ENCODE measurements at regions not wholly inside any gene's neighbourhood (a gene's known extent, or its start where the extent isn't known, plus 50 kb on each side); places are given as distances from the start of the nearest gene placed in this dataset.

DNA sequence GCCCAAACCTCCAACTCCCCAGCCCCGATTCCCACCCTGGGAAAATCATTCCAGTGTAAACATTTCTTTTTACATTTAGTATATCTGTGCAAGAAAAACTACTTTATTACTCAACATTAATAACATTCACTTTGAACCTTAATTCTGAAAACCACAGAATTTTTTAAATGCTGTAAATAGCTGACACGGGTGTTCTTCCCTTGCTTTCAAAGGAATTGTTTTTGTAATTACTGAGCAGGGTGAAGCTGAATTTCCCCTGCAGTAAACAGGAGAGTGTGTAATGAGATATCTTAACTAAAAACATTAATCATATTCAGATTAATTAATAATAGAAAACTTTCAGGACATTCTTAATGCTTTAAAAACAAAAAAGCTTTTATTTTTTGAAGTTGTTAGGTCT is 99.3 kb upstream of the CITED2 start:
- no peak overlapping the region for H3K4me3 ChIP-seq
- TF ChIP-seq, protein P1, sequence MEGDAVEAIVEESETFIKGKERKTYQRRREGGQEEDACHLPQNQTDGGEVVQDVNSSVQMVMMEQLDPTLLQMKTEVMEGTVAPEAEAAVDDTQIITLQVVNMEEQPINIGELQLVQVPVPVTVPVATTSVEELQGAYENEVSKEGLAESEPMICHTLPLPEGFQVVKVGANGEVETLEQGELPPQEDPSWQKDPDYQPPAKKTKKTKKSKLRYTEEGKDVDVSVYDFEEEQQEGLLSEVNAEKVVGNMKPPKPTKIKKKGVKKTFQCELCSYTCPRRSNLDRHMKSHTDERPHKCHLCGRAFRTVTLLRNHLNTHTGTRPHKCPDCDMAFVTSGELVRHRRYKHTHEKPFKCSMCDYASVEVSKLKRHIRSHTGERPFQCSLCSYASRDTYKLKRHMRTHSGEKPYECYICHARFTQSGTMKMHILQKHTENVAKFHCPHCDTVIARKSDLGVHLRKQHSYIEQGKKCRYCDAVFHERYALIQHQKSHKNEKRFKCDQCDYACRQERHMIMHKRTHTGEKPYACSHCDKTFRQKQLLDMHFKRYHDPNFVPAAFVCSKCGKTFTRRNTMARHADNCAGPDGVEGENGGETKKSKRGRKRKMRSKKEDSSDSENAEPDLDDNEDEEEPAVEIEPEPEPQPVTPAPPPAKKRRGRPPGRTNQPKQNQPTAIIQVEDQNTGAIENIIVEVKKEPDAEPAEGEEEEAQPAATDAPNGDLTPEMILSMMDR (IDR thresholded peaks at IDR 0.05) = no peak
- no peak for DNase-seq (ENCODE audit: low spot score)
- H3K27ac ChIP-seq = peak overlapping the region in 1 of 2 donors; percentile 65

DNA sequence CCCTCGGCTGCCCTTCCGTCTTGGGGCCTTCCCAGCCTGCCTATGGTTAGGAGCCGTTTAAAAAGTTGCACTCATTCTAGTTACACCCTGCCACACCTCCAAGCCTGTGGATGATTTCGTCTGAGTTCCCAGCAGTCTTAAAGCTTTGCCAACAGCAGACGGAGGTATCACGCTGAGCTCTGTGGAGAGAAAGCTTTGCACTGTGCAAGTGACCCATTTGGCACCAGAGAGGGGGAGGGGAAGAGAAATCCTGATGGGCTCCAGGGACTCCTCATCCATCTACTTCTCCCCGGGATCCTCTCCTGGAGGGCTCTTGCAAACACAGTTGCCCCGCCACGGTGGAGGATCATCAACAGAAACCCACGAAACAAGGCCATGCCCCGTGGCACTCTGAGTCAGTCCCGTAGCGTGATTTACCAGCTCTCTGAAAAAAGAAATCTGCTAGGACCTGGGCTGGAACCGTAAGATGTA is 98.8 kb upstream of the CITED2 start:
- peak overlapping the region; percentile 26 for H3K4me3 ChIP-seq

DNA sequence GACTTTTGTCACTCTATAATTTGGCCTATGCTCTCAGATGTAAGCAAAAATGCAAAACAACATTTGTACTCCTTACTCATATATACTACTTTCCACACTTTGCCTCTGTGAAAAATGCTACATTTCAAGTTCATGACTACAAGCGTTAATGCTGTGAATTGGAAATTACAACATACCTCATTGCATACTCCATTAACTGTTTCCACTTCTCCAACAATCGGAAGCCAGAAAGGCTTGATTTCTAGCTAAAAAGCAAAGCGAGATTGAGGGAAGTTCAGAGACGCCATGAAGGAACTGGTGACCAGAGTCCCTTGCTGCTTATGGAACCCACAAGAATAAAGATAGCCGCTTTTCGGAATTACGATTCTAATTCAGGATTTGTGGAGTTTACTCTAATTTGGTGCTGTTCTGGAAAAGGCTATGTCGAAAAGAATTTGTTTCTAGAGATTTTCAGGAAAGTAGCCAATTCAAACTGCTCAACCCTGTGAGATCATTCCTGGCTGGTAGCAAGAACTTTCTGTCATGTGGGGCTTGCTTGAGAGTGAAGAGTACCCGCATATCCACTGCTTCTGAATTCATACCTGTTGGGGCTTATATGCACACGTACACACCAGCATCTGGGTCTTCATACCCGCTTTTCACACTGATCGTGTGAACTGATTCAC is 98.0 kb upstream of the CITED2 start:
- peak overlapping the region; percentile 22 to 65 for H3K27ac ChIP-seq
- peak overlapping the region; percentile 26 for H3K4me3 ChIP-seq
- TF ChIP-seq, protein P1 (IDR thresholded peaks at IDR 0.05) = no peak

More for the DNA sequence above, 98.8 kb upstream of the CITED2 start:
- no peak for DNase-seq (ENCODE audit: low spot score)
- TF ChIP-seq, protein P1 (IDR thresholded peaks at IDR 0.05) = no peak
- H3K27ac ChIP-seq = peak overlapping the region; percentile 22 to 65

DNA sequence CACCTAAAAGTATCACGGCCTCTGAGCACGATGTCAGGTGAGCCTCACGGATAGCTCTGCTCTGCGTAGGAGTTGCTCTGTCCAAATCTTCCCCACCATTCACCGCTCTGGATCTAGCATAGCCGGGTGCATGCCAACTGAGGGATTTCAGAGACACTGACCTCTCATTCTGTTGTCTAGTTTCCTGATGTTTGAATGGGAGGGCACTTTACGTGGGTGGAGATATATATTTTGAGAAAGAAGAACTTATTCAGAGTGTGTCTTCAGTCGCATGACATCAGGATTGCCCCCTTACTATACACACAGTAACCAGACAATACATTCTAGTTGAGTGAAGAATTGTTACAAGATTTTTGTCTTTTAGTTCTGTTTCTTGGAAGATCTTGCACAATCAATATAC is 96.5 kb upstream of the CITED2 start:
- TF ChIP-seq, protein P1 (IDR thresholded peaks at IDR 0.05) = no peak
- no peak for DNase-seq (ENCODE audit: low spot score)
- Histone ChIP-seq H3K27ac (no peak overlapping the region), H3K4me3 (no peak overlapping the region)

More for the DNA sequence above, 98.0 kb upstream of the CITED2 start:
- no peak for DNase-seq (ENCODE audit: low spot score)

DNA sequence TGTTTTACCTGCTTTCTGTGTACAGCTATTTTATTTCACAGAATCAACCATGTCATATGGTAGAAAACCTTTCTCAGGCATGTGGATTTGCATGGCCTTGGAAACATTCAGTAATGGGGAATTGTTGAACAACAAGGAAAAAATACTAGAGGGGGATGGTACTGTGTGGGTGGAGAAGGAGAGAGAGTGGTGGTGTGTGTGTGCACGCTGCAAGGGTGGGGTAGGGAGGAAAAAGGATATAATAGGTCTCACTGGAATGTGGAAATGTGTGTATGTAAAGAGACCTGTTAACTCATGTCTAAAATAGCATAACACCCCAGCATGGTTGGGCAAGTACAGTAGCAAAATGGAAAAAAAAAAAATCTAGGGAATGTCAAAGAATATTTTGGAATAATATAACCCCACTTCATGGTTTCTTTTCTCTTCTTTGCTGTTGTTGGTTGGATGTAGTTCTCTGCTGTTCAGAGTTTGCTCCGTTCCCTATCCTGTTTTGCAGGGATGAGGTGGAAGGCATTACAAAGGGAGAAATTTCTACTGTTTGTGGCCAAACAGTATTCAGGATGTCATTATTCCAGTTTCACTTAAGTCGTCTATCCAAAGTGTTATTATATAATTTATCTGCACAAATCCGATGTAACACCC is 93.9 kb upstream of the CITED2 start:
- Histone ChIP-seq H3K4me3 (no peak overlapping the region), H3K27ac (no peak overlapping the region)
- TF ChIP-seq, protein P1 (IDR thresholded peaks at IDR 0.05) = no peak
- no peak for DNase-seq (ENCODE audit: low spot score)

DNA sequence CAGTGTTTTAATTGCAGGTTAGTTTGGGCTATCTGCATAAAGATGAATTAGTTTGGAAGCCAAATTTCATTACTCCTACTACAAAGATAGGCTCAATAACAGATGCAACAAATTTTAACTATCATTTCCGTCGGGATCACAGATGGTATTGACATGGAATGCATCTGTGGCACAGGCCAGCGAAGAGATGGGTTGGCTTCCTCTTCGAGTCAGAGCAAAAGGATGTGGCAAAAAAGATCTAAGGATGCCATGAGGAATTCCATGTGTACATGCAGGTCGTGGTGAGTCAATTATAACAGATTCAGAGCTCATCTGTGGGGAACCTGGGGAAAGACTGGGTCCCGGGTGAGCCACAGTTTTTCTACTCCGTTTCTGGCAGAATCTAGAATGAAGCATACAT is 83.0 kb upstream of the CITED2 start:
- DNase-seq (ENCODE audit: low spot score) = no peak
- Histone ChIP-seq H3K27ac (no peak overlapping the region), H3K4me3 (no peak overlapping the region)
- TF ChIP-seq, protein P1 (IDR thresholded peaks at IDR 0.05) = no peak

All from coronary artery (tissue), 2 donors.